Neuronal stem cell (in vitro differentiated cells): ENCODE measurements at regions not wholly inside any gene's neighbourhood (a gene's known extent, or its start where the extent isn't known, plus 50 kb on each side); places are given as distances from the start of the nearest gene placed in this dataset.

Source experiments
- DNase-seq: peaks from one replicate; pipeline ENCODE4 v3.0.0-alpha.2; 2013; ENCODE audit warnings: low spot score
- H2AFZ ChIP-seq: one replicate; pipeline ENCODE4 v1.6.1; 2013; ENCODE audit warnings: mild to moderate bottlenecking, low read length, inconsistent platforms
- H2AK5ac ChIP-seq: 2 replicates; pipeline ENCODE4 v1.6.1; 2013; ENCODE audit warnings: low read depth, mild to moderate bottlenecking, inconsistent platforms, low read length, moderate library complexity, mixed read lengths
- H2BK120ac ChIP-seq: 2 replicates; pipeline ENCODE4 v1.6.1; 2013; ENCODE audit warnings: low read depth, mild to moderate bottlenecking, inconsistent platforms, low read length, moderate library complexity, mixed read lengths
- H2BK12ac ChIP-seq: one replicate; pipeline ENCODE4 v1.6.1; 2013; ENCODE audit warnings: low read length, inconsistent platforms
- H2BK15ac ChIP-seq: 2 replicates; pipeline ENCODE4 v1.6.1; 2013; ENCODE audit warnings: mild to moderate bottlenecking, low read length, inconsistent platforms, mixed read lengths
- H2BK5ac ChIP-seq: one replicate; pipeline ENCODE4 v1.6.1; 2013; ENCODE audit warnings: inconsistent platforms, mild to moderate bottlenecking, low read length, moderate library complexity
- H3K14ac ChIP-seq: one replicate; pipeline ENCODE4 v1.6.1; 2013; ENCODE audit warnings: low read length, inconsistent platforms
- H3K18ac ChIP-seq: 2 replicates; pipeline ENCODE4 v1.6.1; 2013; ENCODE audit warnings: low read length, inconsistent platforms
- H3K23ac ChIP-seq: 2 replicates; pipeline ENCODE4 v1.6.1; 2013; ENCODE audit warnings: low read depth, mild to moderate bottlenecking, mixed read lengths, low read length, inconsistent platforms; ENCODE audit not compliant: poor library complexity
- H3K27ac ChIP-seq: replicated peaks from 3 replicates; pipeline ENCODE4 v1.5.1; 2013; ENCODE audit warnings: low read length, inconsistent platforms
- H3K27me3 ChIP-seq, 3 experiments: 2 replicates each; pipeline ENCODE4 v1.6.1; 2013; ENCODE audit warnings: low read length in 3 of 3, mild to moderate bottlenecking in 2 of 3, inconsistent platforms in 1 of 3, low read depth in 1 of 3, mixed read lengths in 1 of 3, moderate library complexity in 1 of 3; ENCODE audit not compliant: control insufficient read depth in 3 of 3, insufficient read depth in 3 of 3
- H3K36me3 ChIP-seq, 2 donors: replicated peaks in 1 of 2; 2 replicates each; pipeline ENCODE4 v1.6.1; 2013; ENCODE audit warnings: low read length in 2 of 2; ENCODE audit not compliant: control insufficient read depth in 2 of 2, insufficient read depth in 2 of 2
- H3K4ac ChIP-seq: 2 replicates; pipeline ENCODE4 v1.6.1; 2013; ENCODE audit warnings: inconsistent platforms, mild to moderate bottlenecking, low read length, moderate library complexity
- H3K4me1 ChIP-seq, 2 donors: 1 replicate in 1 of 2; 2 replicates in 1 of 2; pipeline ENCODE4 v1.6.1; 2013; ENCODE audit warnings: low read length in 2 of 2, low read depth in 1 of 2; ENCODE audit not compliant: control insufficient read depth in 2 of 2, insufficient read depth in 1 of 2
- H3K4me2 ChIP-seq: one replicate; pipeline ENCODE4 v1.6.1; 2013; ENCODE audit warnings: mild to moderate bottlenecking, low read length, inconsistent platforms; ENCODE audit not compliant: insufficient read depth, poor library complexity, severe bottlenecking
- H3K4me3 ChIP-seq, 2 donors: 2 replicates each; pipeline ENCODE4 v1.5.1; 2013; ENCODE audit warnings: low read length in 2 of 2, mild to moderate bottlenecking in 2 of 2, inconsistent platforms in 1 of 2, moderate library complexity in 1 of 2
- H3K79me1 ChIP-seq: one replicate; pipeline ENCODE4 v1.6.1; 2013; ENCODE audit warnings: low read depth, mild to moderate bottlenecking, inconsistent platforms, low read length, moderate library complexity
- H3K9ac ChIP-seq: one replicate; pipeline ENCODE4 v1.6.1; 2013; ENCODE audit warnings: mild to moderate bottlenecking, low read depth, low read length, inconsistent platforms; ENCODE audit not compliant: poor library complexity
- H3K9me3 ChIP-seq, 2 donors: replicated peaks in 1 of 2; 2 replicates each; pipeline versions ENCODE3 to v1.6.1; 2013; ENCODE audit warnings: low read length in 2 of 2, mild to moderate bottlenecking in 2 of 2, inconsistent platforms in 1 of 2, low read depth in 1 of 2, mixed read lengths in 1 of 2, moderate library complexity in 1 of 2; ENCODE audit not compliant: control insufficient read depth in 2 of 2, insufficient read depth in 1 of 2
- H4K8ac ChIP-seq: one replicate; pipeline ENCODE4 v1.6.1; 2013; ENCODE audit warnings: low read depth, mild to moderate bottlenecking, inconsistent platforms, low read length, moderate library complexity
- H4K91ac ChIP-seq: one replicate; pipeline ENCODE4 v1.6.1; 2013; ENCODE audit warnings: low read length, low read depth, mild to moderate bottlenecking, inconsistent platforms; ENCODE audit not compliant: poor library complexity
- WGBS, 2 donors: extraction: QIAGEN DNeasy Blood & Tissue Kit; methylation state at CpG; one replicate each; pipeline ENCODE4 v1.1.7; 2013; ENCODE audit warnings: missing lambda C conversion rate in 2 of 2, mixed read lengths in 1 of 2; ENCODE audit not compliant: insufficient read length in 2 of 2, insufficient replicate concordance in 1 of 2; ENCODE audit errors: extremely low coverage in 2 of 2; 5-methylcytosine and 5-hydroxymethylcytosine counted together

- no peak overlapping the region for H3K4me2 ChIP-seq
- no peak overlapping the region for H2BK5ac ChIP-seq
- no peak overlapping the region for H4K8ac ChIP-seq
- H3K4me3 ChIP-seq, result no peak overlapping the region
- no peaks in the 10 kb centered on the region for H3K9me3 ChIP-seq
- H3K36me3 ChIP-seq, result peaks cover 2 to 33% of the 10 kb centered on the region in 2 donors
- H2BK15ac ChIP-seq, result no peak overlapping the region
- WGBS, 2 donors, result no CpG with 5 or more reads among the region's 9 CpGs
- no peak overlapping the region for H3K4ac ChIP-seq
- no peaks in the 10 kb centered on the region for H3K27me3 ChIP-seq
- H2BK120ac ChIP-seq, result no peak overlapping the region
- H3K18ac ChIP-seq, result no peak overlapping the region
- H3K9ac ChIP-seq, result no peak overlapping the region
- no peak overlapping the region for H2AFZ ChIP-seq
- H3K27ac ChIP-seq, result no peak overlapping the region
- no peak for DNase-seq
- H4K91ac ChIP-seq, result no peak overlapping the region
- peaks cover 3% of the 10 kb centered on the region for H3K79me1 ChIP-seq
- H3K4me1 ChIP-seq, result peaks cover 3 to 12% of the 10 kb centered on the region in 2 donors
- no peak overlapping the region for H3K14ac ChIP-seq
- H2AK5ac ChIP-seq, result no peak overlapping the region
- H3K23ac ChIP-seq, result no peak overlapping the region
- H2BK12ac ChIP-seq, result no peak overlapping the region
Measured at GRCh38 chr12:124443931-124444712, 123.3 kb downstream of the NCOR2 start.

DNA sequence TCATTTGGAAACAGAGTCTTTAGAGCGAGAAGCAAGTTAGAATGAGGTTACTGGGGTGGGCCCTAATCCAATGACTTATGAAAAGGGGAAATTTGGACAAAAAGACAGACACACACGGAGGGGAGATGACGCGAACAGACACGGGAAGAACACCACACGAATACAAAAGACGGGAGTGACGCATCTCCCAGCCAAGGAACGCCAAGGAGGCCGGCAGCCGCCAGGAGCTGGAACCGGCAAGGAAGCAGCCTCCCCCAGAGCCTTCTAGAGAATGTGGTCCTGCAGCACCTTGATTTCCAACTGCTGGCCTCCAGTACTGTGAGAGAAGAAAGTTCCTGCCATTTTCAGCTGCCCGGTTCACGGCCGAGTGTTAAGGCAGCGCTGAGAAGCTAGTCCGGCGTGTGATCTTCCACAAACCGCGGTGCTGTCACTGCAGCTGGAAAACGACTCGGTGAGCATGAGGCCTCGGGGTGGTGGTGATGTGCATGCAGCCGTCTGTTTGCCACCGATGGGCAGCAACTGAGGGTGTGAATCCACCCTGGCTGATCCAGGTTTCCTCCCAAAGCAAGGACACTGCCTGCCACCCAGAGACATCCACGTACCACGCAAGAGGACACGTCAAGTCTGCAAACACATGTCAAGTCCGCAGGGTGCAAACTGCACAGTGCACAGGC, 124.5 kb downstream of the NCOR2 start:
- no peak for DNase-seq
- Histone ChIP-seq H3K36me3 (peaks cover 2 to 29% of the 10 kb centered on the region in 2 donors), H3K4me1 (peaks cover 3 to 12% of the 10 kb centered on the region in 2 donors), H3K9me3 (no peaks in the 10 kb centered on the region), H3K4me2 (no peak overlapping the region), H2BK15ac (no peak overlapping the region), H3K27ac (no peak overlapping the region), H3K23ac (no peak overlapping the region), H2AK5ac (no peak overlapping the region), H3K14ac (no peak overlapping the region), H2BK12ac (no peak overlapping the region), H3K79me1 (peaks cover 3% of the 10 kb centered on the region), H2AFZ (no peak overlapping the region), H3K4me3 (peak overlapping the region in 1 of 2 donors; percentile 41), H3K27me3 (no peaks in the 10 kb centered on the region), H3K4ac (no peak overlapping the region), H3K18ac (no peak overlapping the region), H2BK120ac (no peak overlapping the region), H4K91ac (no peak overlapping the region), H4K8ac (no peak overlapping the region), H3K9ac (no peak overlapping the region), H2BK5ac (no peak overlapping the region)
- no CpG with 5 or more reads among the region's 29 CpGs for WGBS, 2 donors

GRCh38 chr12:124442281-124442680, 125.1 kb downstream of the NCOR2 start:
- H3K18ac ChIP-seq, result no peak overlapping the region
- peaks cover 2 to 29% of the 10 kb centered on the region in 2 donors for H3K36me3 ChIP-seq
- H3K9ac ChIP-seq, result no peak overlapping the region
- no peak overlapping the region for H2BK12ac ChIP-seq
- H2AK5ac ChIP-seq, result no peak overlapping the region
- no peak overlapping the region for H3K14ac ChIP-seq
- H3K79me1 ChIP-seq, result peaks cover 3% of the 10 kb centered on the region
- no peak overlapping the region for H3K4me3 ChIP-seq
- no peaks in the 10 kb centered on the region for H3K9me3 ChIP-seq
- H3K4me1 ChIP-seq, result peaks cover 3 to 12% of the 10 kb centered on the region in 2 donors
- H2BK15ac ChIP-seq, result no peak overlapping the region
- H2BK120ac ChIP-seq, result no peak overlapping the region
- H2AFZ ChIP-seq, result no peak overlapping the region
- no peak overlapping the region for H3K4me2 ChIP-seq
- H2BK5ac ChIP-seq, result no peak overlapping the region
- H3K27me3 ChIP-seq, result no peaks in the 10 kb centered on the region
- no peak for DNase-seq
- no peak overlapping the region for H4K91ac ChIP-seq
- no peak overlapping the region for H3K4ac ChIP-seq
- no CpG with 5 or more reads among the region's 6 CpGs for WGBS, 2 donors
- no peak overlapping the region for H4K8ac ChIP-seq
- no peak overlapping the region for H3K27ac ChIP-seq
- no peak overlapping the region for H3K23ac ChIP-seq

GRCh38 chr12:124441443-124442194, 125.8 kb downstream of the NCOR2 start:
- H2BK5ac ChIP-seq, result no peak overlapping the region
- no peak overlapping the region for H3K23ac ChIP-seq
- H2AFZ ChIP-seq, result no peak overlapping the region
- no peak overlapping the region for H3K4me3 ChIP-seq
- no peaks in the 10 kb centered on the region for H3K27me3 ChIP-seq
- no peak overlapping the region for H2BK120ac ChIP-seq
- peaks cover 2 to 25% of the 10 kb centered on the region in 2 donors for H3K36me3 ChIP-seq
- H3K14ac ChIP-seq, result no peak overlapping the region
- no peak overlapping the region for H3K4me2 ChIP-seq
- no peak for DNase-seq
- no peak overlapping the region for H4K91ac ChIP-seq
- no peaks in the 10 kb centered on the region for H3K9me3 ChIP-seq
- no peak overlapping the region for H3K4ac ChIP-seq
- H2BK12ac ChIP-seq, result no peak overlapping the region
- peaks cover 3% of the 10 kb centered on the region for H3K79me1 ChIP-seq
- no peak overlapping the region for H3K18ac ChIP-seq
- no CpG with 5 or more reads among the region's 18 CpGs for WGBS, 2 donors
- H3K4me1 ChIP-seq, result peaks cover 3 to 12% of the 10 kb centered on the region in 2 donors
- H3K9ac ChIP-seq, result no peak overlapping the region
- no peak overlapping the region for H3K27ac ChIP-seq
- no peak overlapping the region for H4K8ac ChIP-seq
- no peak overlapping the region for H2AK5ac ChIP-seq
- no peak overlapping the region for H2BK15ac ChIP-seq
